Inflammatory macrophage treated with lipopolysaccharide for 1 hour (primary cell): ENCODE measurements at regions not wholly inside any gene's neighbourhood (a gene's known extent, or its start where the extent isn't known, plus 50 kb on each side); places are given as distances from the start of the nearest gene placed in this dataset.

Experiments used
- DNase-seq, 2 donors: peaks; one replicate each; pipeline ENCODE4 v3.0.0-alpha.2; 2020 to 2022

- no peak for DNase-seq
Observed at GRCh38 chr9:23606107-23606506, 219.9 kb downstream of the ELAVL2 start.

GRCh38 chr9:23608456-23608855 lies 217.6 kb downstream of the ELAVL2 start:
- DNase-seq, result no peak

GRCh38 chr9:23611869-23612268 lies 214.2 kb downstream of the ELAVL2 start:
- no peak for DNase-seq

- no peak for DNase-seq
Observed at GRCh38 chr9:23615569-23615968, 210.5 kb downstream of the ELAVL2 start.

- DNase-seq, result no peak
Observed at GRCh38 chr9:23621188-23621587, 204.9 kb downstream of the ELAVL2 start.

GRCh38 chr9:23621924-23622323 lies 204.1 kb downstream of the ELAVL2 start:
- no peak for DNase-seq

GRCh38 chr9:23622396-23622795 lies 203.6 kb downstream of the ELAVL2 start:
- DNase-seq, result no peak

- DNase-seq, result no peak
Observed at GRCh38 chr9:23630488-23630887, 195.6 kb downstream of the ELAVL2 start.

GRCh38 chr9:23635276-23635675 lies 190.8 kb downstream of the ELAVL2 start:
- DNase-seq, result no peak

- DNase-seq, result no peak
Observed at GRCh38 chr9:23636199-23636598, 189.8 kb downstream of the ELAVL2 start.

- no peak for DNase-seq
Observed at GRCh38 chr9:23638011-23638410, 188.0 kb downstream of the ELAVL2 start.

GRCh38 chr9:23638837-23639426 lies 187.1 kb downstream of the ELAVL2 start:
- no peak for DNase-seq
